ENCODE measurements at regions not wholly inside any gene's neighbourhood (a gene's known extent, or its start where the extent isn't known, plus 50 kb on each side); places are given as distances from the start of the nearest gene placed in this dataset.

DNA sequence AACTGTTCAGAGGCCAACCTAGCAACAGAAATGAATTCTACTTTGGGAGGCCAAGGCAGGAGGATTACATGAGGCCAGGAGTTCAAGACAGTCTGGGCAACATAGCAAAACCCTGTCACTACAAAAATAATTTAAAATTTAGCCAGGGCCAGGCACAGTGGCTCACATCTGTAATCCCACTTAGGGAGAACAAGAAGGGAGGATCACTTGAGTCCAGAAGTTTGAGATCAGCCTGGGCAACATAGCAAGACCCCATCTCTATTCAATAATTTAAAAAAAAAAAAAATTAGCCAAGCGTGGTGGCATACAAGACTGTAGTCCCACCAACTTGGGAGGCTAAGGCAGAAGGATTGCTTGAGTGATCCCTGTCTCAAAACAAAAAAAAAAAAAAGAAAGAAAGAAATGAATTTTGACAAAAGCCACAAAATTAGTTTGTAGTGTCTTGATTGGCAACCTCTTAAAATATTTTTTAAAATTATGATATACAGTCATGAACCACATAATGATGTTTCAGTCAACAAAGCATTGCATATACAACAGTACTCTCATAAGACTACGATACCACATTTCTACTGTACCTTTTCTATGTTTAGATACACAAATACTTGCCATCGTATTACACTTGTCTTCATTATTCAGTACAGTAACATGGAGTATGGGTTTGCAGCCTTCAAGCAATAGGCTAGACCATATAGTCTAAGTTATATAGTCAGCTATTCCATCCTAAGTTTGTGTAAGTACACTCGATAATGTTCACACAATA lies 130.7 kb downstream of the ZFP36L2 start:
- TF ChIP-seq EZH2 (IDR thresholded peaks at IDR 0.05; ENCODE audit: insufficient read depth, poor library complexity, severe bottlenecking) (no peak), EZH2phosphoT487 (IDR thresholded peaks at IDR 0.05; ENCODE audit: insufficient read depth, low read depth) (no peak)
